H1 (cell line): ENCODE measurements at regions not wholly inside any gene's neighbourhood (a gene's known extent, or its start where the extent isn't known, plus 50 kb on each side); places are given as distances from the start of the nearest gene placed in this dataset.

Source experiments
- CTCF ChIA-PET: fragments of 300-600 bp; sonication (Branson Sonifier 250); formaldehyde crosslinking; loops from one replicate; lab custom pipeline; 2021; ENCODE audit not compliant: partially characterized antibody; lab: Charles Lee
- POLR2A ChIA-PET: fragments of 300-600 bp; sonication (Branson Sonifier 250); formaldehyde crosslinking; loops from one replicate; lab custom pipeline; 2021; ENCODE audit warnings: inconsistent platforms; ENCODE audit not compliant: partially characterized antibody; lab: Charles Lee
- DNase-seq, 2 experiments: peaks; one replicate each; pipeline versions ENCODE4 v3.0.0 to v3.0.0-alpha.2; 2010 to 2022; ENCODE audit warnings: low spot score in 2 of 2, low read depth in 1 of 2, mixed read lengths in 1 of 2
- FAIRE-seq: peaks from 2 replicates; lab custom pipeline; 2011; peaks lifted over from hg19 to GRCh38; lab: Jason Lieb, UNC
- H2AFZ ChIP-seq: 2 replicates; pipeline ENCODE4 v1.8.1; 2012; ENCODE audit warnings: low read length, inconsistent platforms
- H2AK5ac ChIP-seq: 2 replicates; pipeline ENCODE4 v1.6.1; 2013; ENCODE audit warnings: low read depth, low read length
- H2BK120ac ChIP-seq: replicated peaks from 2 replicates; pipeline ENCODE3; 2013; ENCODE audit warnings: low read depth, low read length, inconsistent platforms
- H2BK12ac ChIP-seq: 2 replicates; pipeline ENCODE4 v1.6.1; 2013; ENCODE audit warnings: low read depth, low read length
- H2BK15ac ChIP-seq: 2 replicates; pipeline ENCODE4 v1.6.1; 2013; ENCODE audit warnings: low read length
- H2BK20ac ChIP-seq: 2 replicates; pipeline ENCODE4 v1.6.1; 2013; ENCODE audit warnings: low read length
- H2BK5ac ChIP-seq: 2 replicates; pipeline ENCODE4 v1.6.1; 2013; ENCODE audit warnings: low read depth, low read length
- H3K14ac ChIP-seq: 2 replicates; pipeline ENCODE4 v1.6.1; 2013; ENCODE audit warnings: inconsistent platforms; ENCODE audit not compliant: insufficient read length
- H3K18ac ChIP-seq: 2 replicates; pipeline ENCODE4 v1.6.1; 2013; ENCODE audit warnings: low read length; ENCODE audit errors: extremely low read depth
- H3K23ac ChIP-seq: 2 replicates; pipeline ENCODE4 v1.6.1; 2013; ENCODE audit warnings: inconsistent platforms; ENCODE audit not compliant: insufficient read length
- H3K23me2 ChIP-seq: 2 replicates; pipeline ENCODE4 v1.6.1; 2013; ENCODE audit warnings: low read depth, low read length
- H3K27ac ChIP-seq: 2 replicates; pipeline ENCODE4 v1.6.1; 2011; ENCODE audit warnings: low read depth, low read length, inconsistent platforms
- H3K27me3 ChIP-seq, 4 experiments: replicated peaks in 1 of 4; 1 replicate in 1 of 4; 2 replicates in 3 of 4; pipeline versions ENCODE4 v1.6.1 to v1.8.1; 2011 to 2013; ENCODE audit warnings: low read length in 3 of 4, mild to moderate bottlenecking in 3 of 4, inconsistent platforms in 2 of 4, mixed read lengths in 2 of 4, moderate library complexity in 1 of 4; ENCODE audit not compliant: control insufficient read depth in 3 of 4, insufficient read depth in 3 of 4; ENCODE audit errors: extremely low read depth in 1 of 4
- H3K36me3 ChIP-seq, 4 experiments: 2 replicates each; pipeline versions ENCODE4 v1.6.1 to v1.8.1; 2011 to 2013; ENCODE audit warnings: mild to moderate bottlenecking in 4 of 4, low read length in 3 of 4, moderate library complexity in 2 of 4, control low read depth in 1 of 4, inconsistent platforms in 1 of 4; ENCODE audit not compliant: insufficient read depth in 4 of 4, control insufficient read depth in 2 of 4
- H3K4ac ChIP-seq: replicated peaks from 2 replicates; pipeline ENCODE3; 2013; ENCODE audit warnings: low read length, low read depth, mixed read lengths, inconsistent platforms; ENCODE audit not compliant: insufficient read length
- H3K4me1 ChIP-seq, 4 experiments: replicated peaks in 1 of 4; 1 replicate in 1 of 4; 2 replicates in 3 of 4; pipeline versions ENCODE4 v1.6.1 to v1.8.1; 2011 to 2013; ENCODE audit warnings: low read length in 3 of 4, inconsistent platforms in 2 of 4, mixed read lengths in 1 of 4; ENCODE audit not compliant: insufficient read depth in 4 of 4, control insufficient read depth in 3 of 4
- H3K4me2 ChIP-seq, 2 experiments: 2 replicates each; pipeline versions ENCODE4 v1.6.1 to v1.8.1; 2011 to 2013; ENCODE audit warnings: low read depth in 2 of 2, low read length in 2 of 2, control low read depth in 1 of 2, inconsistent platforms in 1 of 2, mild to moderate bottlenecking in 1 of 2; ENCODE audit not compliant: insufficient read depth in 1 of 2
- H3K4me3 ChIP-seq, 4 experiments: fragments of 200-600, 300-600 bp in 1 of 4; sonication (generic), shearing (Covaris generic), sonication (Bioruptor Twin) in 1 of 4; 2 replicates each; pipeline versions ENCODE4 v1.5.1 to v1.8.1; 2011 to 2016; ENCODE audit warnings: low read length in 4 of 4, low read depth in 3 of 4, control low read depth in 2 of 4, inconsistent platforms in 2 of 4, mild to moderate bottlenecking in 2 of 4, mixed read lengths in 1 of 4, moderate library complexity in 1 of 4; ENCODE audit not compliant: insufficient read depth in 2 of 4; ENCODE audit errors: extremely low read depth in 1 of 4
- H3K56ac ChIP-seq: replicated peaks from 2 replicates; pipeline ENCODE3; 2013; ENCODE audit warnings: low read depth, mild to moderate bottlenecking, mixed read lengths, low read length, inconsistent platforms; ENCODE audit not compliant: insufficient read length
- H3K79me1 ChIP-seq: 2 replicates; pipeline ENCODE4 v1.6.1; 2013; ENCODE audit warnings: low read depth, low read length, control low read depth
- H3K79me2 ChIP-seq, 2 experiments: 2 replicates each; pipeline versions ENCODE4 v1.6.1 to v1.8.1; 2012 to 2013; ENCODE audit warnings: low read length in 2 of 2, mild to moderate bottlenecking in 2 of 2, inconsistent platforms in 1 of 2; ENCODE audit not compliant: insufficient read depth in 2 of 2, control insufficient read depth in 1 of 2
- H3K9ac ChIP-seq, 4 experiments: replicated peaks in 1 of 4; 1 replicate in 1 of 4; 2 replicates in 3 of 4; pipeline versions ENCODE4 v1.6.1 to v1.8.1; 2011 to 2013; ENCODE audit warnings: low read depth in 3 of 4, low read length in 3 of 4, control low read depth in 2 of 4, mild to moderate bottlenecking in 2 of 4, moderate library complexity in 2 of 4, inconsistent platforms in 1 of 4; ENCODE audit errors: extremely low read depth in 1 of 4
- H3K9me3 ChIP-seq, 2 experiments: 2 replicates each; pipeline versions ENCODE4 v1.6.1 to v1.8.1; 2012 to 2013; ENCODE audit warnings: mild to moderate bottlenecking in 2 of 2, moderate library complexity in 2 of 2, control low read depth in 1 of 2, inconsistent platforms in 1 of 2, low read depth in 1 of 2, low read length in 1 of 2, mixed read lengths in 1 of 2; ENCODE audit not compliant: insufficient read depth in 2 of 2
- H4K20me1 ChIP-seq, 2 experiments: replicated peaks in 1 of 2; 2 replicates each; pipeline versions ENCODE3 to v1.8.1; 2011 to 2013; ENCODE audit warnings: inconsistent platforms in 2 of 2, low read length in 2 of 2, mild to moderate bottlenecking in 1 of 2; ENCODE audit not compliant: insufficient read depth in 2 of 2, control insufficient read depth in 1 of 2
- H4K5ac ChIP-seq: 2 replicates; pipeline ENCODE4 v1.6.1; 2013; ENCODE audit warnings: low read length, low read depth, mixed read lengths, inconsistent platforms; ENCODE audit not compliant: insufficient read length
- H4K8ac ChIP-seq: 2 replicates; pipeline ENCODE4 v1.8.0; 2013; ENCODE audit warnings: mild to moderate bottlenecking, moderate library complexity, low read length, inconsistent platforms; ENCODE audit not compliant: insufficient read depth; ENCODE audit errors: extremely low read depth
- H4K91ac ChIP-seq: replicated peaks from 2 replicates; pipeline ENCODE3; 2013; ENCODE audit warnings: low read length, mixed read lengths, inconsistent platforms; ENCODE audit not compliant: insufficient read length
- ATF2 ChIP-seq: IDR thresholded peaks from 2 replicates; pipeline ENCODE4 v1.6.1; 2012; ENCODE audit warnings: low read length, inconsistent platforms
- CHD1 ChIP-seq: IDR thresholded peaks from 2 replicates; pipeline ENCODE4 v1.6.1; 2012; ENCODE audit warnings: low read depth, low read length, improper control_type of control experiment
- EGR1 ChIP-seq: IDR thresholded peaks from 2 replicates; pipeline ENCODE4 v1.6.1; 2011; ENCODE audit warnings: low read depth, low read length, borderline replicate concordance
- GABPA ChIP-seq: IDR thresholded peaks from 2 replicates; pipeline ENCODE4 v1.6.1; 2011; ENCODE audit warnings: mild to moderate bottlenecking, low read length, moderate library complexity, borderline replicate concordance; ENCODE audit not compliant: insufficient read depth
- MAX ChIP-seq: IDR thresholded peaks from 2 replicates; pipeline ENCODE4 v1.6.1; 2012; ENCODE audit warnings: inconsistent platforms
- NANOG ChIP-seq: IDR thresholded peaks from 2 replicates; pipeline ENCODE4 v1.6.1; 2011; ENCODE audit warnings: low read length, low read depth, mild to moderate bottlenecking, inconsistent platforms; ENCODE audit not compliant: insufficient read depth, poor library complexity, severe bottlenecking
- POLR2A ChIP-seq, 2 experiments: IDR thresholded peaks; 1 replicate in 1 of 2; 2 replicates in 1 of 2; pipeline ENCODE4 v1.6.1; 2011; ENCODE audit warnings: low read depth in 2 of 2, low read length in 2 of 2, mild to moderate bottlenecking in 2 of 2; ENCODE audit errors: control extremely low read depth in 1 of 2
- SIRT6 ChIP-seq: IDR thresholded peaks from one replicate; pipeline ENCODE4 v1.7.1; 2012; ENCODE audit warnings: low read length, inconsistent platforms
- SIX5 ChIP-seq: IDR thresholded peaks from 2 replicates; pipeline ENCODE4 v1.6.1; 2011; ENCODE audit warnings: mild to moderate bottlenecking, low read depth, low read length
- TEAD4 ChIP-seq: IDR thresholded peaks from 2 replicates; pipeline ENCODE4 v1.6.1; 2012; ENCODE audit warnings: low read depth, low read length, inconsistent platforms, mixed read lengths
- WGBS, 2 experiments: shearing (Covaris generic) in 1 of 2; methylation state at CpG; one replicate each; pipeline versions ENCODE4 v1.1.6 to v1.1.7; 2013 to 2015; ENCODE audit warnings: low lambda C conversion rate in 2 of 2, mixed read lengths in 2 of 2, inconsistent platforms in 1 of 2, low coverage in 1 of 2, missing lambda C conversion rate in 1 of 2; ENCODE audit not compliant: insufficient replicate concordance in 2 of 2, insufficient coverage in 1 of 2, insufficient read length in 1 of 2; ENCODE audit errors: extremely low coverage in 1 of 2, missing lambda C conversion rate in 1 of 2; 5-methylcytosine and 5-hydroxymethylcytosine counted together

GRCh38 chr5:56735849-56736641 lies 79.3 kb upstream of the MAP3K1 start:
- Histone ChIP-seq H4K91ac (no peak overlapping the region), H3K56ac (no peak overlapping the region), H2AK5ac (no peak overlapping the region), H3K18ac (no peak overlapping the region), H3K4me2 (no peak overlapping the region), H3K23me2 (no peaks in the 10 kb centered on the region), H4K8ac (no peak overlapping the region), H3K79me1 (no peaks in the 10 kb centered on the region), H3K27ac (no peak overlapping the region), H3K9me3 (no peaks in the 10 kb centered on the region), H3K79me2 (no peaks in the 10 kb centered on the region), H3K14ac (no peak overlapping the region), H2BK15ac (no peak overlapping the region), H2BK5ac (no peak overlapping the region), H4K5ac (no peak overlapping the region), H2BK20ac (no peak overlapping the region), H2BK120ac (no peak overlapping the region), H3K4ac (no peak overlapping the region), H3K4me3 (no peak overlapping the region), H4K20me1 (no peaks in the 10 kb centered on the region), H3K9ac (no peak overlapping the region; a peak in 1 of 7 replicates), H2AFZ (no peak overlapping the region), H3K4me1 (peaks cover 0 to 6% (median 0%) of the 10 kb centered on the region in 4 experiments; a peak in 1 of 7 replicates), H3K23ac (no peak overlapping the region), H3K36me3 (no peaks in the 10 kb centered on the region), H2BK12ac (no peak overlapping the region), H3K27me3 (no peaks in the 10 kb centered on the region)
- CTCF ChIA-PET: interaction anchor here (0.6 to 1.3 kb wide), 3 partner anchors 13 to 48 kb away, joined by 3 read pairs; no protein-coding TSS in a partner anchor
- TF ChIP-seq GABPA (no peak), EGR1 (no peak), ATF2 (no peak), CHD1 (no peak), TEAD4 (no peak), MAX (no peak), NANOG (no peak), SIX5 (no peak), POLR2A (IDR thresholded peaks at IDR 0.05; ENCODE audit: control extremely low read depth in 1 of 2, low read depth in 2 of 2, low read length in 2 of 2) (no peak), SIRT6 (no peak)
- WGBS, 2 experiments: 89% methylated on average over 9 of the region's 9 CpGs; no CpG with 5 or more reads in 1 of the 2 experiments
- POLR2A ChIA-PET: no interaction called here
- DNase-seq: no peak
- FAIRE-seq: no peak
